ENCODE measurements at regions not wholly inside any gene's neighbourhood (a gene's known extent, or its start where the extent isn't known, plus 50 kb on each side); places are given as distances from the start of the nearest gene placed in this dataset.

DNA sequence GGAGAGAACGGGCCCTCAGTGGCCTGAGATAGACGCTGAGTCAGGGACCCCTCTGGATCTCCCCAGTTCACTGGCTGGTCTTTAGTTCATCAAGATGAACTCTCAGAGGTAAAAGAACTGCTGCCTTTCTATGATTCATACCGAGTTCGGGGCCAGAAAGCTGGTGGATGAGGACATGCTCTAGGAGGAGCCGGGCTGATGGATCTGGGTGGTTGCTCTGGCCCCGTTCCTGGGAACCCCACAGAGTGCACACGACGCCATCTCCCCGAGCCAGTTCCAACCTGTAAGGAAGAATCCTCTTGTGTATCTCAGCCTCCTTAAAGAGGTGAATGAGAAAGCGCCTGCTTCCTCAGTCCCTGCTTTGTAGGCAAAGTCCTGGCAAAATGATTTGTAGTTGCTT is 142.6 kb upstream of the PDE10A start:
- in situ Hi-C loops (cut with MboI; ENCODE audit: low sequenced_read_pairs), result no loop called here

- in situ Hi-C loops (cut with MboI; ENCODE audit: low sequenced_read_pairs), result no loop called here
Measured at GRCh38 chr6:165805067-165805555, 142.1 kb upstream of the PDE10A start.

DNA sequence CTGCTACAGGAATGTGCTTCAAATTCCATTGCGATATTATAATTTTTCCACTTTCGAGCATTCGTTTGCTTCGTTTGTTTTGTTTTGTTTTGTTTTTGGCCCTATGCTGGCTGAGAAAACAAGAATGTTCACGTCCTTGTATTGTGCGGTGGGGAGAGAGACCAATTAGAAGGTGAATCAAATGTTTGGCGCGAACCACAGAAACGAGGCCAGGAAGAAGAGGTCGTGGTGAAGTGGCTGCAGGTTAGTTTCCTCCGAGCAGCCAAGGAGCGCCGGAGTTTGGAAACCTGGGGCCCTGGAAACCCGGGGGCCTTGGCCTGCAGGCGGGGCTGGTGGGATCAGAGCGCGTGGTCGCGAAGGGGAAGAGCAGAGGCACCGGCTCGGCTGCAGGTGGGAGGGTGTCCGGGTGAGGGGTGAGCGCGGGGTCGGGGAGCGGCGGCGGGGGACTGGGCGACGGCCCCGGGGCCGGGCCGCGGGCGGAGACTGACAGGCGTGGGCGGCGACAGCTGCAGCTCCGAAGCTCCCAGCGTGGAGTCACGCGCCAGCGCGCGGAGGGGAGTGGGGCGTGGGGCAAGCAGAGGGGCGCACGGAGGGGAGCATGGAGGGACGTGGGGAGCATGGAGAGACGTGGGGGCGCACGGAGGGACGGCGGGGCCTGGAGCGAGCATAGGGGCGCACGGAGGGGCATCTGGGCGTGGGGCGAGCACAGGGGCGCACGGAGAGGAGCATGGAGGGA is 141.5 kb upstream of the PDE10A start:
- in situ Hi-C loops (cut with MboI; ENCODE audit: low sequenced_read_pairs), result no loop called here

DNA sequence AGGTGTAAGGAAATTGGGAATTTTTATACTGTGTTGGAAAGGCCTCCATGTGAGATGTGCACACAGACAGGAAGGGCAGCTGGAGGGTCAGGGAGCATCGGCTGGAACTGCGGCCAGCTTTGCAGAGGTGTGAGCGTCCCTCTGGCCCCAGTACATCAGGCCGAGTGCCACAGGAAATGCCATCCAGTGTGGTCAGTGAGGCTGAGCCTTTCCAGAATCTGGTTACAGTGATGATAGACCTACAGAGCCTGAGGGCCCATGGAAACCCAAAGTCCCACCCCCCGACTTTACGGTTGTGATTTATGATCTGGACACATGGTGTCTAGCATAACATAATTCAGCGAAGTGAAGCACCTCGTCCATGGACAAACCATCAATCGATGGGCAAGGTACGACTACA is 137.3 kb upstream of the PDE10A start:
- in situ Hi-C loops (cut with MboI; ENCODE audit: low sequenced_read_pairs), result no loop called here

GRCh38 chr6:165799391-165800153 is 136.5 kb upstream of the PDE10A start:
- in situ Hi-C loops (cut with MboI; ENCODE audit: low sequenced_read_pairs), result no loop called here

GRCh38 chr6:165798991-165799390 is 135.9 kb upstream of the PDE10A start:
- in situ Hi-C loops (cut with MboI; ENCODE audit: low sequenced_read_pairs), result no loop called here

- in situ Hi-C loops (cut with MboI; ENCODE audit: low sequenced_read_pairs), result no loop called here
Measured at GRCh38 chr6:165794179-165794601, 131.1 kb upstream of the PDE10A start.

GRCh38 chr6:165793287-165793825 is 130.3 kb upstream of the PDE10A start:
- in situ Hi-C loops (cut with MboI; ENCODE audit: low sequenced_read_pairs), result no loop called here

DNA sequence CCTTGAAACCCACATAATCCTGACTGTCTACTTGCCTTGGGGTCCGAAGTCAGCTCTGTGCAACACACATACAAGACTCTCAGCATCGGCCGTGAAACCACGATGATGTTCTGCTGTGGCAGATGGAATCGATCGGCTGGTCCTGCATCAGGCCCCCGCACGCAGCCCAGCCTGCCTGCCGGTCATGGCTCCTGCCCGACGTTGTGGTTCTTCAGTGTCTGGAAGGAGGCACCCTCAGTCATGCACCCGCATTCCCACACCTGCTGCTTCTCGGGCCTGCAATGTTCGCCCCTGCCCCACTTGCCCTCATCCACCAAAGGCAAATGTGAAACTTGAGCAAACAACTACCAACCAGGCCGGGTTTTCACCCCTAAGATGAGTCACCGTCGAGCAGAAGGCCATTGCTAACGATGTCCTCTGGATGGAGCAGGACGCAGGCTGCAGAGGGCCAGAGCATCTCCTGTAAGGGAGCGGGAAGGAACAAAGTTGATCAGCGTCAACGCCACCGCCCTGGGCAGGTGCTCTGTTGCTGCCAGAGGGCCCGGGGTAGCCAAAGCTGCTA is 128.9 kb upstream of the PDE10A start:
- in situ Hi-C loops (cut with MboI; ENCODE audit: low sequenced_read_pairs), result no loop called here

DNA sequence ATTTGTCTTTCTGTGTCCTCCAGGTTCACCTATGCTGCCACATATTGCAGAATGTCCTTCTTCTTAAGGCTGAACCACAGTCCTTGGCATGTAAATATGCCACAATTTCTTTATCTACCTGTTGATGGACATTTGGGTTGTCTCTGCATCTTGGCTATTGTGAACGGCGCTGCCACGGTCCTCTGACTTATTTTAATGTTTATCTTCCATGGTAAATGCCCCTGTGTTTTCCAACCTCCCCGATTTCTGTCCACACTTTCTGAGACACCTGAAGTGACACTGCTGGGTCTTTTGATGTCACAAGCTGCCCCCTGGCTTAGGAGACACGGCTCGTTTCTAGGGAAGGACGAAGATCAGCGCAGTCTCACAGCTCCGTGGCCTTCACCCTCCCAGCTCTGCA is 128.3 kb upstream of the PDE10A start:
- in situ Hi-C loops (cut with MboI; ENCODE audit: low sequenced_read_pairs), result no loop called here

DNA sequence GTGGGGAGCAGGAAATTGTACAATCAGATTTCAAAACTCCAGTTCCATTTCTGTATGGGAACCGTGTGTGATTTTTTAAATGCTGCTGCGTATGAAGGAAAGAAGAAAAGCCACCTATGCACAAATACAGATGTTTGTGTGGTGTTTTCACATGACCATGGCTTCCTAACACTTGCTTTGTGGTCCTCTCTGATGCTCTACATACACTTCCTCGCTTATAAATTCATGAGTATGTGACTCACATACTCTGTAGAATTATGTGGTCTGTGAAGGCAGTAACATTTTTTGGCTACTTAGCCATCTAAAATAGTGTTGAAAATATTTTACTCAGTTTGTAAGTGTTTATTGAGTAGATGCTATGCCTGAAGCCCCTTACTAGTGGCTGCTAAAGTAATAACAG is 119.8 kb upstream of the PDE10A start:
- in situ Hi-C loops (cut with MboI; ENCODE audit: low sequenced_read_pairs), result no loop called here

- in situ Hi-C loops (cut with MboI; ENCODE audit: low sequenced_read_pairs), result no loop called here
Measured at GRCh38 chr6:165782134-165782533, 119.1 kb upstream of the PDE10A start.

DNA sequence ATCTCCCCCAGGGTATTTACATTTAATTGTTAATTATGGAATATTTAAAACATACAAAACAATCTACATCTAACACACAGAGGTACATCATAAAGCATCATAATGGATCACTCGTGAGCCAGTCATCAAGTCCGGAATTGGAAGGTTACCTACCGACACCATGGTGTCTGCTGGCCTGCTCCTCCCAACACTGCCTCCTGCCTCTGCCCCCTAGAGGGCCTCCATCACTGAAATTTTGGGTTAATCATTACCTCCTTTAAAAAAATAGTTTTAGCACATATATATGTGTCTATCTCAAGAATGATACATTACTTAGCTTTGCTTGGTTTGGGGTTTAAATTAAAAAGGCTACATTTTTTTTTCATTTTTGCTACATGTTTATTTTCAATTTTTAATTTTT is 114.6 kb upstream of the PDE10A start:
- in situ Hi-C loops (cut with MboI; ENCODE audit: low sequenced_read_pairs), result no loop called here

GRCh38 chr6:165776691-165777090 is 113.7 kb upstream of the PDE10A start:
- in situ Hi-C loops (cut with MboI; ENCODE audit: low sequenced_read_pairs), result no loop called here

DNA sequence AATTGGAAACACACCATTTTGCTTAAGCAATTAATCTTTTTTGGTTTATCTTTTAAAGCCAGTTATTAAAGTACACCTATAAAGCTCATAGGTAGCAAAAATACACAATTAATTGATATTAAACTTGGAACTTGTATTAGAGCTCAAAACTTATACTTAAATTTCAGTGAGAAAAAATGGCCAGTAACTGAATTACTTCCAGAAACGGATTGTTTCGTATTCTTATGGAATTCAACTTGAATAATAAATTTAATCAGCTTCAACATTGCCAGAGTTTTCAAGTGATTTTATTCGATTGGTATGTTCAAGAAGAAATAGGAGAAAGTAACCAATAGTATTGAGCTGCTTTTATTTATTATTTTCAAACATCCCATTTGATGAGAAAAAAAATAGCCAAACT is 112.7 kb upstream of the PDE10A start:
- in situ Hi-C loops (cut with MboI; ENCODE audit: low sequenced_read_pairs), result no loop called here

- in situ Hi-C loops (cut with MboI; ENCODE audit: low sequenced_read_pairs), result no loop called here
Measured at GRCh38 chr6:165774903-165775601, 112.0 kb upstream of the PDE10A start.

DNA sequence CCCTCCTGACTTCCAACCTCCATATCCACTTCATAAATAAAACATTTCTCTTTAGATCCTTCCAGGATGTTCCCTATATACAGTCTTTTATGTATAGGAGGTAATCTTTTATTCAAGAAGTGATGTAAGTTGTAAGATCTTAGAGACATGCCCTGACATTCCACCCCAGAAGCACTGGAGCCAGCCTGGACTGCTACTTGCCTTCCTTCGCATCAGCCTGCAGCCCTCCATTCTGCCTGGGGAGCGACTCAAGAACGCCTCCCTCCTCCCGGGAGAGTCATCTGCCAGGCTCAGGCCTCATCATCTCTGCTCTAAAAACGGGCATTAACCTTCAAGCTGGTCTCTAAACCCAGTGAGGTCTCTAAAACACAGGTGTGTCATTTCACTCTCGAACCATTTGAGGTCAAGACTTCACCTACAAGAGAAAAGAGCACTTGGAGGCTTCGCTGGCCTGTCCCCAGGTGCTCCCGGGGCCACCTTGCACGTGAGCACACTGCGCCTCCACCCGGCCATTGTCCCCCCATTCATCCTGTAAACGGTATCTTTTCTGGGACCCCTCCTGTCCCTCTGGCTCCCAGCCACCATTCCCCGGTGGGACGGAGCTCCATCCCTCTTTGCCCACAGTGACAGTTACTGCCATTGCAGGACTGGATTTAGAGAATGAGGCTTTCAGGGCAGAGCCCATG is 107.5 kb upstream of the PDE10A start:
- in situ Hi-C loops (cut with MboI; ENCODE audit: low sequenced_read_pairs), result no loop called here

GRCh38 chr6:165769884-165770283 is 106.8 kb upstream of the PDE10A start:
- in situ Hi-C loops (cut with MboI; ENCODE audit: low sequenced_read_pairs), result no loop called here

DNA sequence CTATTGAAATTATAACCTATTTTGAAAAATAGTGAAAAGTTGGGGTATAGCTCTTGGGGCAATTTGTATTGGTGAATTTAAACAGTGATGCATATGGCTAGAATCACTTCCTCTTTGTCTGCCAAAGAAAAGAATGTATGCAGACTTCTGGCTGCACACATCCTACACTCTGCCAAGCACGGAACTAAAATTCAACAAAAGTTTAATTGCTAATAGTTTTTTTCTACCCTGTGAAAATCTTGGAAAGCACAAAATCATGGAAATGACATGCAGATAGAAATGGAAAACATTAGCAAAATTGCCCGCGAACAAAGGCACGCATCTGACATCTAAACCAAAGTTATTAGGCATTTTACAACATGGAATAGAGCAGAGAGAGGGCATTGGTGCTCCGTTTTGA is 106.4 kb upstream of the PDE10A start:
- in situ Hi-C loops (cut with MboI; ENCODE audit: low sequenced_read_pairs), result no loop called here

DNA sequence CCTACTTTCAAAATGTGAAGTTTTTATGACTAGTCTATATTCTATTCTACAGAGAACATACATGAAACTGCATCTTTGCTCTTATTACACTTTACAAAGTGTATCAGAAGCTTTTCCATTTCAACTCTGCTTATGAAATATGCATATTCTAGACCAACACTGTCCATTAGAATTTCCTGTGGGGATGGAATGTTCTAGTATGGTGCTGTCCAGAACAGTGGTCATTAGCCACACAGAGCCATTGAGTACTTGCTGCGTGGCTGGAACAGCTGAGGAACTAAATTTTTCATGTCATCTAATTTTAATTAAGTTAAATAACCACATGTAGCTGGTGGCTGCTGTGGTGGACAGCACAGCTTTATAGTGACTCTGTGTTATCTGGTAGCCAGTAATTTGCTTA is 105.9 kb upstream of the PDE10A start:
- in situ Hi-C loops (cut with MboI; ENCODE audit: low sequenced_read_pairs), result no loop called here

DNA sequence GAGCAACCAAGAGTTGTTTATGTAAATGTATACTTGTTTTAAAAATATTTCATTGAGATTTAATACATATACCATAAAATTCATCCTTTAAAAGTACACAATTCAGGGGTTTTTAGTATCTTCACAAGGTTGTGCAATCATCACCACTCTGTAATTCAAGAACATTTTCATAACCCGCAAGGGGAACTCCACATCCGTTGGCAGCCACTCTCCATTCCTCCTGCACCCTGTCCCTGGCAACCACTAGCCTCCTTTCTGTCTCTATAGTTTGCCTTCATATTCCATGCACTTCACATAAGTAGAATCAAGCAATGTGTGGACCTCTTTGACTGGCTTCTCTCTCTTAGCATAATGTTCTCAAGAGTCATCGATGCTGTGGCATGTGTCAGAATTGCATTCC is 104.2 kb upstream of the PDE10A start:
- in situ Hi-C loops (cut with MboI; ENCODE audit: low sequenced_read_pairs), result no loop called here
